PC-3 (cell line): ENCODE measurements at regions not wholly inside any gene's neighbourhood (a gene's known extent, or its start where the extent isn't known, plus 50 kb on each side); places are given as distances from the start of the nearest gene placed in this dataset.

Experiments
- ATAC-seq: fragments of 200-7000 bp; cut with Tn5 transposase; 2 replicates; pipeline ENCODE4 v1.9.1; 2020; ENCODE audit warnings: mild to moderate bottlenecking, moderate library complexity
- BruUV-seq: library from RNA; stranded (reverse); fragments of 400-500 nt; replicated peaks from 2 replicates; lab custom pipeline; 2021; lab: Mats Ljungman, UMichigan
- CTCF ChIA-PET: fragments of 300-600 bp; sonication (Branson Sonifier 250); formaldehyde crosslinking; loops from one replicate; lab custom pipeline; 2022; ENCODE audit warnings: antibody characterized with exemption; lab: Charles Lee
- POLR2A ChIA-PET: fragments of 300-600 bp; sonication (Branson Sonifier 250); formaldehyde crosslinking; loops from one replicate; lab custom pipeline; 2022; ENCODE audit warnings: antibody characterized with exemption; ENCODE audit not compliant: unreplicated experiment; lab: Charles Lee
- DNase-seq: peaks from one replicate; pipeline ENCODE4 v3.0.0-alpha.2; 2015
- H2AFZ ChIP-seq: fragments of 300-600 bp; sonication (generic); 2 replicates; pipeline ENCODE4 v1.6.0; 2016; ENCODE audit warnings: antibody characterized with exemption, low read length
- H3F3A ChIP-seq: fragments of 300-600 bp; sonication (generic); one replicate; pipeline ENCODE4 v1.6.0; 2017; ENCODE audit warnings: antibody characterized with exemption, low read length, control low read depth, mild to moderate bottlenecking; ENCODE audit not compliant: unreplicated experiment
- H3K27ac ChIP-seq: fragments of 300-600 bp; sonication (generic); 2 replicates; pipeline ENCODE4 v1.5.1; 2016; ENCODE audit warnings: mild to moderate bottlenecking, low read length
- H3K27me3 ChIP-seq: fragments of 300-600 bp; sonication (generic); 2 replicates; pipeline ENCODE4 v1.6.1; 2016; ENCODE audit warnings: low read length, mixed read lengths
- H3K36me3 ChIP-seq: fragments of 300-600 bp; sonication (generic); 2 replicates; pipeline ENCODE4 v1.6.1; 2016; ENCODE audit warnings: low read depth, mixed run types, low read length, mixed read lengths
- H3K4me1 ChIP-seq: fragments of 300-600 bp; sonication (generic); 2 replicates; pipeline ENCODE4 v1.5.1; 2016; ENCODE audit warnings: low read length; ENCODE audit not compliant: insufficient read depth
- H3K4me2 ChIP-seq: fragments of 300-600 bp; sonication (generic); 2 replicates; pipeline ENCODE4 v1.6.0; 2016; ENCODE audit warnings: low read length
- H3K4me3 ChIP-seq: fragments of 300-600 bp; sonication (generic); 2 replicates; pipeline ENCODE4 v1.5.1; 2016; ENCODE audit warnings: mild to moderate bottlenecking, low read length, mixed read lengths
- H3K79me2 ChIP-seq: fragments of 300-600 bp; sonication (generic); 2 replicates; pipeline ENCODE4 v1.6.1; 2017; ENCODE audit warnings: low read length, mixed read lengths
- H3K9ac ChIP-seq: fragments of 300-600 bp; sonication (generic); 2 replicates; pipeline ENCODE4 v1.6.0; 2016; ENCODE audit warnings: mild to moderate bottlenecking, low read length
- H3K9me2 ChIP-seq: fragments of 300-600 bp; sonication (generic); replicated peaks from 2 replicates; pipeline ENCODE4 v1.6.1; 2016; ENCODE audit warnings: mixed run types, low read length, mixed read lengths
- H3K9me3 ChIP-seq: fragments of 300-600 bp; sonication (generic); 2 replicates; pipeline ENCODE4 v1.6.1; 2016; ENCODE audit warnings: low read length, mixed read lengths
- H4K20me1 ChIP-seq: fragments of 300-600 bp; sonication (generic); 2 replicates; pipeline ENCODE4 v1.6.1; 2016; ENCODE audit warnings: low read length, mixed read lengths
- CTCF ChIP-seq: fragments of 300-600 bp; sonication (generic); conservative IDR thresholded peaks from 2 replicates; pipeline ENCODE4 v1.5.1; 2017; ENCODE audit warnings: antibody characterized with exemption, low read depth, mild to moderate bottlenecking, low read length
- EZH2 ChIP-seq: fragments of 300-600 bp; sonication (generic); IDR thresholded peaks from one replicate; pipeline ENCODE4 v1.6.1; 2017; ENCODE audit warnings: antibody characterized with exemption, mild to moderate bottlenecking, low read length; ENCODE audit not compliant: unreplicated experiment
- EZH2phosphoT487 ChIP-seq: fragments of 300-600 bp; sonication (generic); IDR thresholded peaks from 2 replicates; pipeline ENCODE4 v1.6.1; 2018; ENCODE audit warnings: mild to moderate bottlenecking, antibody characterized with exemption, low read length, borderline replicate concordance
- intact Hi-C: fragments of 100-400 bp; cut with micrococcal nuclease; formaldehyde crosslinking; loops from 2 replicates; pipeline ENCODE4 v1.9.0; 2023

- DNase-seq, result no peak
- H4K20me1 ChIP-seq, result no peaks in the 10 kb centered on the region
- H3K4me1 ChIP-seq, result no peaks in the 10 kb centered on the region
- H3K4me2 ChIP-seq, result no peak overlapping the region
- TF ChIP-seq EZH2 (no peak), EZH2phosphoT487 (no peak), CTCF (no peak)
- H2AFZ ChIP-seq, result no peak overlapping the region
- BruUV-seq, result no TSS peak
- no peaks in the 10 kb centered on the region for H3F3A ChIP-seq
- intact Hi-C loops, result no loop called here
- H3K9me2 ChIP-seq, result no peaks in the 10 kb centered on the region
- no peaks in the 10 kb centered on the region for H3K27me3 ChIP-seq
- H3K4me3 ChIP-seq, result no peak overlapping the region
- no peak for ATAC-seq
- no peaks in the 10 kb centered on the region for H3K36me3 ChIP-seq
- no peak overlapping the region for H3K27ac ChIP-seq
- no peaks in the 10 kb centered on the region for H3K79me2 ChIP-seq
- H3K9me3 ChIP-seq, result peaks cover 14% of the 10 kb centered on the region; the same call in 1 of the 2 replicates
- ChIA-PET CTCF (no interaction called here), POLR2A (no interaction called here)
- no peak overlapping the region for H3K9ac ChIP-seq
Measured at GRCh38 chr2:78506301-78506700, 519.2 kb upstream of the REG3G start.

- Histone ChIP-seq H3K27ac (no peak overlapping the region), H3F3A (no peaks in the 10 kb centered on the region), H4K20me1 (no peaks in the 10 kb centered on the region), H3K27me3 (no peaks in the 10 kb centered on the region), H3K9me2 (no peaks in the 10 kb centered on the region), H3K4me2 (no peak overlapping the region), H3K79me2 (no peaks in the 10 kb centered on the region), H3K9me3 (0 out of 2 replicates have a peak, but pooled peaks cover 15% of the 10 kb centered on the region), H3K4me3 (no peak overlapping the region), H3K4me1 (no peaks in the 10 kb centered on the region), H3K9ac (no peak overlapping the region), H2AFZ (no peak overlapping the region), H3K36me3 (no peaks in the 10 kb centered on the region)
- no peak for ATAC-seq
- POLR2A ChIA-PET, result no interaction called here
- TF ChIP-seq EZH2 (no peak), EZH2phosphoT487 (no peak), CTCF (no peak)
- CTCF ChIA-PET, result no interaction called here
- DNase-seq, result no peak
- no TSS peak for BruUV-seq
- intact Hi-C loops, result no loop called here
Measured at GRCh38 chr2:78521938-78522337, 503.6 kb upstream of the REG3G start.

GRCh38 chr2:78532762-78533379 is 492.6 kb upstream of the REG3G start:
- no peaks in the 10 kb centered on the region for H3K9me2 ChIP-seq
- H3K9me3 ChIP-seq, result no peaks in the 10 kb centered on the region
- DNase-seq, result no peak
- H3K36me3 ChIP-seq, result no peaks in the 10 kb centered on the region
- no peak for TF ChIP-seq EZH2phosphoT487
- no peak for TF ChIP-seq CTCF
- TF ChIP-seq EZH2, result no peak
- ChIA-PET POLR2A (no interaction called here), CTCF (no interaction called here)
- no peaks in the 10 kb centered on the region for H3F3A ChIP-seq
- no peak overlapping the region for H3K4me3 ChIP-seq
- H3K4me2 ChIP-seq, result no peak overlapping the region
- H3K27me3 ChIP-seq, result no peaks in the 10 kb centered on the region
- no peaks in the 10 kb centered on the region for H3K4me1 ChIP-seq
- no peak overlapping the region for H2AFZ ChIP-seq
- H3K79me2 ChIP-seq, result 0 out of 2 replicates have a peak, but pooled peaks cover 5% of the 10 kb centered on the region
- no peak overlapping the region for H3K27ac ChIP-seq
- BruUV-seq, result no TSS peak
- intact Hi-C loops, result no loop called here
- no peak overlapping the region for H3K9ac ChIP-seq
- ATAC-seq, result no peak
- H4K20me1 ChIP-seq, result no peaks in the 10 kb centered on the region
